Esophagus muscularis mucosa (tissue), 3 donors: ENCODE measurements at regions not wholly inside any gene's neighbourhood (a gene's known extent, or its start where the extent isn't known, plus 50 kb on each side); places are given as distances from the start of the nearest gene placed in this dataset.

Experiments
- POLR2A ChIP-seq: fragments of 450-650 bp; IDR thresholded peaks from one replicate; pipeline ENCODE4 v1.6.1; 2017; ENCODE audit warnings: antibody characterized with exemption, moderate library complexity, mild to moderate bottlenecking, low read depth
- TF ChIP-seq, protein P1 (sequence below), 3 experiments: fragments of 200-600 bp in 2 of 3; fragments of 450-650 bp in 1 of 3; sonication (generic) in 2 of 3; IDR thresholded peaks; one replicate each; pipeline ENCODE4 v1.5.1; 2017 to 2019; ENCODE audit warnings: antibody characterized with exemption in 3 of 3, mild to moderate bottlenecking in 2 of 3, moderate library complexity in 1 of 3

GRCh38 chr13:37456506-37456905, 142.1 kb downstream of the POSTN start:
- TF ChIP-seq, protein P1, sequence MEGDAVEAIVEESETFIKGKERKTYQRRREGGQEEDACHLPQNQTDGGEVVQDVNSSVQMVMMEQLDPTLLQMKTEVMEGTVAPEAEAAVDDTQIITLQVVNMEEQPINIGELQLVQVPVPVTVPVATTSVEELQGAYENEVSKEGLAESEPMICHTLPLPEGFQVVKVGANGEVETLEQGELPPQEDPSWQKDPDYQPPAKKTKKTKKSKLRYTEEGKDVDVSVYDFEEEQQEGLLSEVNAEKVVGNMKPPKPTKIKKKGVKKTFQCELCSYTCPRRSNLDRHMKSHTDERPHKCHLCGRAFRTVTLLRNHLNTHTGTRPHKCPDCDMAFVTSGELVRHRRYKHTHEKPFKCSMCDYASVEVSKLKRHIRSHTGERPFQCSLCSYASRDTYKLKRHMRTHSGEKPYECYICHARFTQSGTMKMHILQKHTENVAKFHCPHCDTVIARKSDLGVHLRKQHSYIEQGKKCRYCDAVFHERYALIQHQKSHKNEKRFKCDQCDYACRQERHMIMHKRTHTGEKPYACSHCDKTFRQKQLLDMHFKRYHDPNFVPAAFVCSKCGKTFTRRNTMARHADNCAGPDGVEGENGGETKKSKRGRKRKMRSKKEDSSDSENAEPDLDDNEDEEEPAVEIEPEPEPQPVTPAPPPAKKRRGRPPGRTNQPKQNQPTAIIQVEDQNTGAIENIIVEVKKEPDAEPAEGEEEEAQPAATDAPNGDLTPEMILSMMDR (IDR thresholded peaks at IDR 0.05) = no peak
- no peak for TF ChIP-seq POLR2A
